M059J (cell line): ENCODE measurements at regions not wholly inside any gene's neighbourhood (a gene's known extent, or its start where the extent isn't known, plus 50 kb on each side); places are given as distances from the start of the nearest gene placed in this dataset.
"Not testable (repeated sequence)": the region's sequence is repeated elsewhere in the genome, so short reads cannot be mapped to it uniquely, and the experiment has no call there.

Source experiments
- DNase-seq: peaks from one replicate; pipeline ENCODE4 v3.0.0-alpha.2; 2012; ENCODE audit warnings: low read depth

- DNase-seq = no peak
Measured at GRCh38 chr12:105641749-105642148, 311.3 kb downstream of the C12orf75 start.

GRCh38 chr12:105644770-105645169, 314.3 kb downstream of the C12orf75 start:
- no peak for DNase-seq

GRCh38 chr12:105654606-105655005, 324.1 kb downstream of the C12orf75 start:
- no peak for DNase-seq

GRCh38 chr12:105658389-105658788, 327.9 kb downstream of the C12orf75 start:
- no peak for DNase-seq

GRCh38 chr12:105659355-105660075, 329.0 kb downstream of the C12orf75 start:
- peak; percentile 3 for DNase-seq

- not testable (repeated sequence) for DNase-seq
Measured at GRCh38 chr12:105664765-105665164, 334.3 kb downstream of the C12orf75 start.

GRCh38 chr12:105665366-105665765, 334.9 kb downstream of the C12orf75 start:
- DNase-seq = no peak

- no peak for DNase-seq
Measured at GRCh38 chr12:105667973-105668743, 337.7 kb downstream of the C12orf75 start.

- DNase-seq = peak; percentile 10
Measured at GRCh38 chr12:105670672-105671071, 340.2 kb downstream of the C12orf75 start.

- DNase-seq = no peak
Measured at GRCh38 chr12:105671720-105672119, 341.2 kb downstream of the C12orf75 start.

GRCh38 chr12:105672121-105672975, 341.9 kb downstream of the C12orf75 start:
- DNase-seq = no peak

GRCh38 chr12:105674871-105675699, 344.6 kb downstream of the C12orf75 start:
- DNase-seq = peak; percentile 5

GRCh38 chr12:105676694-105677093, 346.2 kb downstream of the C12orf75 start:
- DNase-seq = no peak

GRCh38 chr12:105677672-105678071, 347.2 kb downstream of the C12orf75 start:
- DNase-seq = no peak

GRCh38 chr12:105679982-105680381, 349.5 kb downstream of the C12orf75 start:
- no peak for DNase-seq

GRCh38 chr12:105681341-105681740, 350.9 kb downstream of the C12orf75 start:
- DNase-seq = no peak

GRCh38 chr12:105682821-105683220, 352.3 kb downstream of the C12orf75 start:
- not testable (repeated sequence) for DNase-seq

GRCh38 chr12:105683836-105684235, 353.3 kb downstream of the C12orf75 start:
- DNase-seq = not testable (repeated sequence)

GRCh38 chr12:105698075-105698474, 367.6 kb downstream of the C12orf75 start:
- DNase-seq = peak; percentile 1

- DNase-seq = no peak
Measured at GRCh38 chr12:105699209-105699608, 368.7 kb downstream of the C12orf75 start.

GRCh38 chr12:105704787-105705186, 374.3 kb downstream of the C12orf75 start:
- no peak for DNase-seq
